Hepatocyte (in vitro differentiated cells): ENCODE measurements at regions not wholly inside any gene's neighbourhood (a gene's known extent, or its start where the extent isn't known, plus 50 kb on each side); places are given as distances from the start of the nearest gene placed in this dataset.

Experiments used
- DNase-seq: peaks from one replicate; pipeline ENCODE4 v3.0.0-alpha.2; 2016; ENCODE audit warnings: low spot score
- H2AFZ ChIP-seq: fragments of 200-600 bp; sonication (generic); 2 replicates; pipeline ENCODE4 v1.6.0; 2016; ENCODE audit warnings: antibody characterized with exemption, mild to moderate bottlenecking
- H3K27ac ChIP-seq: fragments of 200-600 bp; sonication (generic); 2 replicates; pipeline ENCODE4 v1.5.1; 2016; ENCODE audit warnings: mild to moderate bottlenecking
- H3K27me3 ChIP-seq: fragments of 200-600 bp; sonication (generic); 2 replicates; pipeline ENCODE4 v1.6.1; 2016
- H3K36me3 ChIP-seq: fragments of 200-600 bp; sonication (generic); replicated peaks from 2 replicates; pipeline ENCODE4 v1.5.1; 2016; ENCODE audit warnings: low read depth; ENCODE audit not compliant: insufficient read depth
- H3K4me1 ChIP-seq: fragments of 200-600 bp; sonication (generic); 2 replicates; pipeline ENCODE4 v1.5.1; 2016; ENCODE audit warnings: mild to moderate bottlenecking, moderate library complexity; ENCODE audit not compliant: insufficient read depth
- H3K4me2 ChIP-seq: fragments of 200-600 bp; sonication (generic); 2 replicates; pipeline ENCODE4 v1.6.0; 2016
- H3K4me3 ChIP-seq: fragments of 200-600 bp; sonication (generic); 2 replicates; pipeline ENCODE4 v1.5.1; 2016; ENCODE audit warnings: mild to moderate bottlenecking
- H3K79me2 ChIP-seq: fragments of 200-600 bp; sonication (generic); 2 replicates; pipeline ENCODE4 v1.6.0; 2017; ENCODE audit warnings: mild to moderate bottlenecking
- H3K9me2 ChIP-seq: fragments of 200-600 bp; sonication (generic); replicated peaks from 2 replicates; pipeline ENCODE4 v1.6.0; 2017; ENCODE audit warnings: mild to moderate bottlenecking; ENCODE audit not compliant: insufficient read depth
- H3K9me3 ChIP-seq: fragments of 200-600 bp; sonication (generic); 2 replicates; pipeline ENCODE4 v1.5.1; 2016; ENCODE audit warnings: low read depth, mild to moderate bottlenecking
- H4K20me1 ChIP-seq: fragments of 200-600 bp; sonication (generic); 2 replicates; pipeline ENCODE4 v1.6.0; 2016; ENCODE audit warnings: mild to moderate bottlenecking; ENCODE audit not compliant: insufficient read depth, poor library complexity, severe bottlenecking
- CTCF ChIP-seq: fragments of 200-600 bp; sonication (generic); IDR thresholded peaks from 2 replicates; pipeline ENCODE4 v1.5.1; 2016; ENCODE audit warnings: antibody characterized with exemption, mild to moderate bottlenecking; ENCODE audit not compliant: poor library complexity
- EZH2 ChIP-seq: fragments of 200-600 bp; sonication (generic); IDR thresholded peaks from 2 replicates; pipeline ENCODE4 v1.6.1; 2016; ENCODE audit warnings: antibody characterized with exemption, mild to moderate bottlenecking, borderline replicate concordance
- EZH2phosphoT487 ChIP-seq: fragments of 200-600 bp; sonication (generic); IDR thresholded peaks from one replicate; pipeline ENCODE4 v1.6.1; 2018; ENCODE audit warnings: antibody characterized with exemption, mild to moderate bottlenecking, low read depth, moderate library complexity; ENCODE audit not compliant: unreplicated experiment, severe bottlenecking
- WGBS: methylation state at CpG from one replicate; pipeline ENCODE4 v1.1.6; 2016; ENCODE audit warnings: low lambda C conversion rate; ENCODE audit errors: missing lambda C conversion rate; 5-methylcytosine and 5-hydroxymethylcytosine counted together

- no peak overlapping the region for H3K4me2 ChIP-seq
- no peak overlapping the region for H2AFZ ChIP-seq
- no peaks in the 10 kb centered on the region for H3K36me3 ChIP-seq
- no peak for TF ChIP-seq EZH2phosphoT487
- TF ChIP-seq EZH2: no peak
- TF ChIP-seq CTCF: no peak
- no peak overlapping the region for H3K4me3 ChIP-seq
- H4K20me1 ChIP-seq: no peaks in the 10 kb centered on the region
- H3K27me3 ChIP-seq: no peaks in the 10 kb centered on the region
- WGBS: 50% methylated on average over 2 of the region's 2 CpGs
- no peaks in the 10 kb centered on the region for H3K9me3 ChIP-seq
- no peak for DNase-seq
- no peaks in the 10 kb centered on the region for H3K4me1 ChIP-seq
- no peaks in the 10 kb centered on the region for H3K79me2 ChIP-seq
- no peaks in the 10 kb centered on the region for H3K9me2 ChIP-seq
- H3K27ac ChIP-seq: no peak overlapping the region
Observed at GRCh38 chr6:47157653-47158219, 115.6 kb upstream of the ADGRF1 start.

- H2AFZ ChIP-seq: no peak overlapping the region
- H3K9me3 ChIP-seq: no peaks in the 10 kb centered on the region
- H3K79me2 ChIP-seq: no peaks in the 10 kb centered on the region
- H3K4me2 ChIP-seq: no peak overlapping the region
- H3K9me2 ChIP-seq: no peaks in the 10 kb centered on the region
- H3K27ac ChIP-seq: no peak overlapping the region
- no peak overlapping the region for H3K4me3 ChIP-seq
- WGBS: 89% methylated on average over 1 of the region's 1 CpG
- TF ChIP-seq EZH2phosphoT487 (no peak), CTCF (no peak), EZH2 (no peak)
- no peaks in the 10 kb centered on the region for H3K4me1 ChIP-seq
- H3K27me3 ChIP-seq: no peaks in the 10 kb centered on the region
- no peaks in the 10 kb centered on the region for H4K20me1 ChIP-seq
- no peak for DNase-seq
- H3K36me3 ChIP-seq: no peaks in the 10 kb centered on the region
Observed at GRCh38 chr6:47157063-47157462, 114.9 kb upstream of the ADGRF1 start.

- Histone ChIP-seq H3K9me2 (no peaks in the 10 kb centered on the region), H3K79me2 (no peaks in the 10 kb centered on the region), H2AFZ (no peak overlapping the region), H3K27ac (no peak overlapping the region), H3K36me3 (no peaks in the 10 kb centered on the region), H3K9me3 (no peaks in the 10 kb centered on the region), H3K4me2 (no peak overlapping the region), H3K27me3 (no peaks in the 10 kb centered on the region), H3K4me3 (no peak overlapping the region), H3K4me1 (no peaks in the 10 kb centered on the region), H4K20me1 (no peaks in the 10 kb centered on the region)
- DNase-seq: no peak
- WGBS: 89% methylated on average over 4 of the region's 4 CpGs
- no peak for TF ChIP-seq CTCF
Observed at GRCh38 chr6:47156196-47156595, 114.1 kb upstream of the ADGRF1 start.

- Histone ChIP-seq H3K9me3 (no peaks in the 10 kb centered on the region), H3K9me2 (no peaks in the 10 kb centered on the region), H3K4me1 (peaks cover under 1% of the 10 kb centered on the region), H3K4me3 (no peak overlapping the region), H3K4me2 (no peak overlapping the region), H2AFZ (no peak overlapping the region), H4K20me1 (no peaks in the 10 kb centered on the region), H3K27ac (no peak overlapping the region), H3K79me2 (no peaks in the 10 kb centered on the region), H3K36me3 (no peaks in the 10 kb centered on the region), H3K27me3 (no peaks in the 10 kb centered on the region)
- no peak for DNase-seq
- 73% methylated on average over 3 of the region's 3 CpGs for WGBS
- TF ChIP-seq CTCF (no peak), EZH2 (no peak), EZH2phosphoT487 (no peak)
Observed at GRCh38 chr6:47153404-47153755, 111.2 kb upstream of the ADGRF1 start.
